ENCODE measurements at regions not wholly inside any gene's neighbourhood (a gene's known extent, or its start where the extent isn't known, plus 50 kb on each side); places are given as distances from the start of the nearest gene placed in this dataset.

DNA sequence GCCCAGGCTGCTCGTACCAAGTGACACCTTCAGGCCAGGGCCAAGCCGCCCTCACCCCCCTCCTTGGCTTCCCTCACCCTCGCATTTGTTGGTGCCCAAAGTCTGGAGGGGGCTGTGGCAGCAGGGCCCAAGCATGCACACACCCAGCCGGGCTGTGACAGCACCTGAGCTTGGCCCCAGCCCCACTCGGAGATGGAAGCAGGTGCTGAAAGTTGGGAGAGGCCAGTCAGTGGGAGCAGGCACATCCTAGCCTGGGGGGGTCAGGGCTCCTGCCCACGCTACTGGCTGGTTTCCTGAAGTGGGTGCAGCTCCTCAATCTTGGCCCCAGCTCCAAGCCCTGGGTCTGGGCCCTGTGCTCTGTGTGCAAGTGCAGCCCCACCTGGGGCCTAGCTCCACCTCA, 228.0 kb downstream of the RDH14 start:
- Histone ChIP-seq H3K9me2 (ENCODE audit: insufficient read depth) (0 out of 2 replicates have a peak, but pooled peaks cover 5% of the 10 kb centered on the region), H3K4me3 (no peak overlapping the region), H3K27ac (ENCODE audit: low read depth) (no peak overlapping the region), H4K20me1 (replicated peaks; ENCODE audit: insufficient read depth) (no peaks in the 10 kb centered on the region), H2AFZ (no peak overlapping the region), H3K36me3 (ENCODE audit: insufficient read depth) (no peaks in the 10 kb centered on the region), H3K4me1 (ENCODE audit: insufficient read depth) (no peaks in the 10 kb centered on the region), H3K79me2 (replicated peaks; ENCODE audit: insufficient read depth) (no peaks in the 10 kb centered on the region), H3K4me2 (no peak overlapping the region), H3K27me3 (ENCODE audit: insufficient read depth) (no peaks in the 10 kb centered on the region), H3F3A (replicated peaks; ENCODE audit: low read depth) (no peaks in the 10 kb centered on the region)
- peaks cover 2% of the 10 kb centered on the region for H3K27me3 Mint-ChIP-seq (ENCODE audit: insufficient read depth, low read depth, poor library complexity)
- H3K36me3 Mint-ChIP-seq (ENCODE audit: low read depth): no peaks in the 10 kb centered on the region
- ATAC-seq (no peak), DNase-seq (ENCODE audit: low spot score) (no peak)
- no peak overlapping the region for H3K27ac Mint-ChIP-seq
- no peaks in the 10 kb centered on the region for H3K4me1 Mint-ChIP-seq
- TF ChIP-seq ZNF462 (CRISPR knock-in tag; IDR thresholded peaks at IDR 0.05): no peak
- no peak for TF ChIP-seq EZH2 (IDR thresholded peaks at IDR 0.05; ENCODE audit: low read depth, unreplicated experiment)
- no peak for TF ChIP-seq POLR2AphosphoS5 (IDR thresholded peaks at IDR 0.05; ENCODE audit: low read depth)
- no peak for TF ChIP-seq ZNF114 (CRISPR knock-in tag; IDR thresholded peaks at IDR 0.05)
- TF ChIP-seq, protein P1, sequence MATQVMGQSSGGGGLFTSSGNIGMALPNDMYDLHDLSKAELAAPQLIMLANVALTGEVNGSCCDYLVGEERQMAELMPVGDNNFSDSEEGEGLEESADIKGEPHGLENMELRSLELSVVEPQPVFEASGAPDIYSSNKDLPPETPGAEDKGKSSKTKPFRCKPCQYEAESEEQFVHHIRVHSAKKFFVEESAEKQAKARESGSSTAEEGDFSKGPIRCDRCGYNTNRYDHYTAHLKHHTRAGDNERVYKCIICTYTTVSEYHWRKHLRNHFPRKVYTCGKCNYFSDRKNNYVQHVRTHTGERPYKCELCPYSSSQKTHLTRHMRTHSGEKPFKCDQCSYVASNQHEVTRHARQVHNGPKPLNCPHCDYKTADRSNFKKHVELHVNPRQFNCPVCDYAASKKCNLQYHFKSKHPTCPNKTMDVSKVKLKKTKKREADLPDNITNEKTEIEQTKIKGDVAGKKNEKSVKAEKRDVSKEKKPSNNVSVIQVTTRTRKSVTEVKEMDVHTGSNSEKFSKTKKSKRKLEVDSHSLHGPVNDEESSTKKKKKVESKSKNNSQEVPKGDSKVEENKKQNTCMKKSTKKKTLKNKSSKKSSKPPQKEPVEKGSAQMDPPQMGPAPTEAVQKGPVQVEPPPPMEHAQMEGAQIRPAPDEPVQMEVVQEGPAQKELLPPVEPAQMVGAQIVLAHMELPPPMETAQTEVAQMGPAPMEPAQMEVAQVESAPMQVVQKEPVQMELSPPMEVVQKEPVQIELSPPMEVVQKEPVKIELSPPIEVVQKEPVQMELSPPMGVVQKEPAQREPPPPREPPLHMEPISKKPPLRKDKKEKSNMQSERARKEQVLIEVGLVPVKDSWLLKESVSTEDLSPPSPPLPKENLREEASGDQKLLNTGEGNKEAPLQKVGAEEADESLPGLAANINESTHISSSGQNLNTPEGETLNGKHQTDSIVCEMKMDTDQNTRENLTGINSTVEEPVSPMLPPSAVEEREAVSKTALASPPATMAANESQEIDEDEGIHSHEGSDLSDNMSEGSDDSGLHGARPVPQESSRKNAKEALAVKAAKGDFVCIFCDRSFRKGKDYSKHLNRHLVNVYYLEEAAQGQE (IDR thresholded peaks at IDR 0.05; ENCODE audit: unreplicated experiment): no peak
- no peak for TF ChIP-seq CREB1 (CRISPR knock-in tag; IDR thresholded peaks at IDR 0.05; ENCODE audit: low read depth)
- TF ChIP-seq NANOG (IDR thresholded peaks at IDR 0.05; ENCODE audit: borderline replicate concordance): no peak
- TF ChIP-seq ETS1 (IDR thresholded peaks at IDR 0.05): no peak
- no peak for TF ChIP-seq EZH2phosphoT487 (IDR thresholded peaks at IDR 0.05; ENCODE audit: unreplicated experiment)
- no peak for TF ChIP-seq ZNF331 (CRISPR knock-in tag; IDR thresholded peaks at IDR 0.05; ENCODE audit: low read depth)
- TF ChIP-seq, protein P2, sequence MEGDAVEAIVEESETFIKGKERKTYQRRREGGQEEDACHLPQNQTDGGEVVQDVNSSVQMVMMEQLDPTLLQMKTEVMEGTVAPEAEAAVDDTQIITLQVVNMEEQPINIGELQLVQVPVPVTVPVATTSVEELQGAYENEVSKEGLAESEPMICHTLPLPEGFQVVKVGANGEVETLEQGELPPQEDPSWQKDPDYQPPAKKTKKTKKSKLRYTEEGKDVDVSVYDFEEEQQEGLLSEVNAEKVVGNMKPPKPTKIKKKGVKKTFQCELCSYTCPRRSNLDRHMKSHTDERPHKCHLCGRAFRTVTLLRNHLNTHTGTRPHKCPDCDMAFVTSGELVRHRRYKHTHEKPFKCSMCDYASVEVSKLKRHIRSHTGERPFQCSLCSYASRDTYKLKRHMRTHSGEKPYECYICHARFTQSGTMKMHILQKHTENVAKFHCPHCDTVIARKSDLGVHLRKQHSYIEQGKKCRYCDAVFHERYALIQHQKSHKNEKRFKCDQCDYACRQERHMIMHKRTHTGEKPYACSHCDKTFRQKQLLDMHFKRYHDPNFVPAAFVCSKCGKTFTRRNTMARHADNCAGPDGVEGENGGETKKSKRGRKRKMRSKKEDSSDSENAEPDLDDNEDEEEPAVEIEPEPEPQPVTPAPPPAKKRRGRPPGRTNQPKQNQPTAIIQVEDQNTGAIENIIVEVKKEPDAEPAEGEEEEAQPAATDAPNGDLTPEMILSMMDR (conservative IDR thresholded peaks at IDR 0.05; ENCODE audit: low read depth in 2 of 2): no peak
- TF ChIP-seq JUNB (IDR thresholded peaks at IDR 0.05; ENCODE audit: unreplicated experiment): no peak
- TF ChIP-seq STAT1 (IDR thresholded peaks at IDR 0.05; ENCODE audit: unreplicated experiment): no peak
- H3K9me3 Mint-ChIP-seq: no peaks in the 10 kb centered on the region; the same call in 2 of the 3 replicates
- H3K4me3 Mint-ChIP-seq: no peak overlapping the region
